GM21576 (cell line): ENCODE measurements at regions not wholly inside any gene's neighbourhood (a gene's known extent, or its start where the extent isn't known, plus 50 kb on each side); places are given as distances from the start of the nearest gene placed in this dataset.

Experiments used
- ATAC-seq: cut with Tn5 transposase; IDR thresholded peaks from one replicate; pipeline ENCODE4 v1.9.1; 2021; ENCODE audit warnings: mild to moderate bottlenecking, moderate library complexity; ENCODE audit not compliant: unreplicated experiment

GRCh38 chrX:10047133-10047532 is 80.0 kb downstream of the CLDN34 start:
- ATAC-seq, result no peak

- ATAC-seq, result no peak
Measured at GRCh38 chrX:10047631-10048030, 80.5 kb downstream of the CLDN34 start.

GRCh38 chrX:10048076-10048475 is 80.9 kb downstream of the CLDN34 start:
- no peak for ATAC-seq

- ATAC-seq, result no peak
Measured at GRCh38 chrX:10048707-10049106, 81.5 kb downstream of the CLDN34 start.

GRCh38 chrX:10049236-10049635 is 82.1 kb downstream of the CLDN34 start:
- ATAC-seq, result no peak

GRCh38 chrX:10050481-10050880 is 83.3 kb downstream of the CLDN34 start:
- no peak for ATAC-seq

GRCh38 chrX:10051866-10052480 is 84.8 kb downstream of the CLDN34 start:
- no peak for ATAC-seq

- no peak for ATAC-seq
Measured at GRCh38 chrX:10052906-10053625, 85.9 kb downstream of the CLDN34 start.

GRCh38 chrX:10054396-10054795 is 87.2 kb downstream of the CLDN34 start:
- no peak for ATAC-seq

- ATAC-seq, result no peak
Measured at GRCh38 chrX:10055430-10055829, 88.3 kb downstream of the CLDN34 start.

GRCh38 chrX:10062352-10062751 is 94.4 kb upstream of the CLCN4 start:
- no peak for ATAC-seq

- no peak for ATAC-seq
Measured at GRCh38 chrX:10062980-10063379, 93.8 kb upstream of the CLCN4 start.

GRCh38 chrX:10064736-10065135 is 92.0 kb upstream of the CLCN4 start:
- ATAC-seq, result no peak

GRCh38 chrX:10070714-10071436 is 85.9 kb upstream of the CLCN4 start:
- no peak for ATAC-seq

GRCh38 chrX:10071451-10072144 is 85.2 kb upstream of the CLCN4 start:
- no peak for ATAC-seq

GRCh38 chrX:10072786-10073568 is 83.8 kb upstream of the CLCN4 start:
- no peak for ATAC-seq

GRCh38 chrX:10073671-10074070 is 83.1 kb upstream of the CLCN4 start:
- ATAC-seq, result no peak

- ATAC-seq, result no peak
Measured at GRCh38 chrX:10074241-10074941, 82.4 kb upstream of the CLCN4 start.

- no peak for ATAC-seq
Measured at GRCh38 chrX:10076765-10077164, 80.0 kb upstream of the CLCN4 start.
